ENCODE measurements at regions not wholly inside any gene's neighbourhood (a gene's known extent, or its start where the extent isn't known, plus 50 kb on each side); places are given as distances from the start of the nearest gene placed in this dataset.

DNA sequence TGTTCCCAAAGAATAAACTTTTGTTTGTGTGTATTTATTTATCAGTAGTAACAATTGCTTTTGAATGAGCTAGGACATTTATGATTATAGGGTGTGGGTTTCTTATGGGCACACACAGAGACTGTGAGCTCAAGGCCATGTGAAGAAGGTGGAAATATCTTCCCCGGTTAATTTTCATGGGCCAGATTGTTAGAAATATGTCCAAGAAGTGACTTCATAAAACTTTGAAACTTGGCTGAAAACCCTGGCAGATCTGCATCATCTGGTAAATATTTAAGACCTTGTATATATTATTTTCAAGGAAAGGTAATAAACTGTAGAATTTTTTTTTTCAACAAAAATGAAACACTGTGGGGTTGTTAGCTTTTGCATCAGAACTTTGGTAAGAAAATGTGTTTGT, 53.5 kb upstream of the RNU6-8 start:
- TF ChIP-seq HDGF (IDR thresholded peaks at IDR 0.05; ENCODE audit: borderline replicate concordance) = no peak
- TF ChIP-seq BHLHE40 (IDR thresholded peaks at IDR 0.05; ENCODE audit: borderline replicate concordance) = no peak
- no peak for TF ChIP-seq L3MBTL2 (conservative IDR thresholded peaks at IDR 0.05)
- no peak for TF ChIP-seq SUZ12 (IDR thresholded peaks at IDR 0.05)
- no peak for TF ChIP-seq ELF4 (IDR thresholded peaks at IDR 0.05)
- TF ChIP-seq SP1 (IDR thresholded peaks at IDR 0.05) = no peak
- TF ChIP-seq FOXA1 (IDR thresholded peaks at IDR 0.05) = no peak
- TF ChIP-seq ARNT (IDR thresholded peaks at IDR 0.05) = no peak
- TF ChIP-seq ZNF384 (IDR thresholded peaks at IDR 0.05) = no peak
- no peak for TF ChIP-seq LEF1 (IDR thresholded peaks at IDR 0.05; ENCODE audit: borderline replicate concordance)
